Calu3 (cell line): ENCODE measurements at regions not wholly inside any gene's neighbourhood (a gene's known extent, or its start where the extent isn't known, plus 50 kb on each side); places are given as distances from the start of the nearest gene placed in this dataset.

Experiments used
- BruUV-seq: library from RNA; stranded (reverse); fragments of 400-500 nt; replicated peaks from 2 replicates; lab custom pipeline; 2021; lab: Mats Ljungman, UMichigan
- CTCF ChIA-PET: fragments of 300-600 bp; sonication (Branson Sonifier 250); formaldehyde crosslinking; loops from one replicate; lab custom pipeline; 2022; ENCODE audit warnings: antibody characterized with exemption; lab: Charles Lee
- DNase-seq: peaks from one replicate; pipeline ENCODE4 v3.0.0; 2022
- H3K27ac Mint-ChIP-seq: one replicate; pipeline ENCODE4 v1.8.0; 2022; ENCODE audit warnings: mixed read lengths; ENCODE audit not compliant: unreplicated experiment
- H3K27me3 Mint-ChIP-seq: one replicate; pipeline ENCODE4 v1.8.0; 2022; ENCODE audit warnings: mixed read lengths; ENCODE audit not compliant: unreplicated experiment
- H3K36me3 Mint-ChIP-seq: one replicate; pipeline ENCODE4 v1.8.0; 2022; ENCODE audit warnings: mild to moderate bottlenecking, moderate library complexity, mixed read lengths; ENCODE audit not compliant: insufficient read depth, unreplicated experiment
- H3K4me1 Mint-ChIP-seq: one replicate; pipeline ENCODE4 v1.8.0; 2022; ENCODE audit warnings: mild to moderate bottlenecking, low read depth, mixed read lengths; ENCODE audit not compliant: unreplicated experiment
- H3K4me3 Mint-ChIP-seq: one replicate; pipeline ENCODE4 v1.8.0; 2022; ENCODE audit warnings: mild to moderate bottlenecking, low read depth, moderate library complexity, mixed read lengths; ENCODE audit not compliant: unreplicated experiment
- H3K9me3 Mint-ChIP-seq: one replicate; pipeline ENCODE4 v1.8.0; 2022; ENCODE audit warnings: low read depth, mixed read lengths; ENCODE audit not compliant: unreplicated experiment
- CTCF ChIP-seq: fragments of 200-600 bp; IDR thresholded peaks from one replicate; pipeline ENCODE4 v1.8.0; 2022; ENCODE audit warnings: antibody characterized with exemption; ENCODE audit not compliant: unreplicated experiment
- intact Hi-C: fragments of 100-400 bp; cut with micrococcal nuclease; formaldehyde crosslinking; loops from one replicate; pipeline ENCODE4 v1.10.0; 2022; ENCODE audit not compliant: unreplicated experiment

- peaks cover 14% of the 10 kb centered on the region for H3K4me1 Mint-ChIP-seq
- no peak for DNase-seq
- no peaks in the 10 kb centered on the region for H3K9me3 Mint-ChIP-seq
- CTCF ChIA-PET, result no interaction called here
- H3K27me3 Mint-ChIP-seq, result no peaks in the 10 kb centered on the region
- H3K36me3 Mint-ChIP-seq, result no peaks in the 10 kb centered on the region
- no peak overlapping the region for H3K27ac Mint-ChIP-seq
- H3K4me3 Mint-ChIP-seq, result no peak overlapping the region
- no TSS peak for BruUV-seq
- intact Hi-C loops, result no loop called here
- TF ChIP-seq CTCF, result no peak
These were observed 334.2 kb downstream of the BMP4 start for GRCh38 chr14:53622447-53622846.

GRCh38 chr14:53621921-53622320 is 334.7 kb downstream of the BMP4 start:
- no peak for TF ChIP-seq CTCF
- Mint-ChIP-seq H3K4me3 (no peak overlapping the region), H3K27me3 (no peaks in the 10 kb centered on the region), H3K27ac (no peak overlapping the region), H3K4me1 (peaks cover 12% of the 10 kb centered on the region), H3K9me3 (no peaks in the 10 kb centered on the region), H3K36me3 (no peaks in the 10 kb centered on the region)
- no peak for DNase-seq
- BruUV-seq, result no TSS peak
- CTCF ChIA-PET, result no interaction called here
- intact Hi-C loops, result no loop called here

- Mint-ChIP-seq H3K4me1 (peaks cover 13% of the 10 kb centered on the region), H3K27me3 (no peaks in the 10 kb centered on the region), H3K4me3 (no peak overlapping the region), H3K36me3 (no peaks in the 10 kb centered on the region), H3K27ac (no peak overlapping the region), H3K9me3 (no peaks in the 10 kb centered on the region)
- no peak for TF ChIP-seq CTCF
- CTCF ChIA-PET, result no interaction called here
- no TSS peak for BruUV-seq
- intact Hi-C loops, result no loop called here
- no peak for DNase-seq
These were observed 335.2 kb downstream of the BMP4 start for GRCh38 chr14:53621433-53621832.

DNA sequence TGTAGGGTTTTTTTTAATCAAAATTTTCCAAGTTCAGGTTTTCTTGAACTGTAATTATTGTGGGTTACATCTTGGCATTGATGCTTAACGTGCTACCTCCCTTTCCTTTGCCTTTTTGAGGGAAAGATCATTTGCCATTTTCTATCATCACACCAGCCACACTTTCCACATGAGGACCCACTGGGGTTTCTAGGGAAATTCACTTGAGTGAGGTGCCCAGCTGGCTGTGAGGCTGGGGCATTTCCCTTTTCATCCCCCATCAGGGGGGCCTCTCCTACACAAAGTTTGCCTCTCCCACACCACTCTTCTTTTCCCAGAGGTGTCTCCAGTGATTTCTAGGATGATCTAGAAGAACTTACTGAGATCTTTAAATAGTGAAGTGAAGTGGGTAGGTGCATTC is 335.7 kb downstream of the BMP4 start:
- CTCF ChIA-PET, result no interaction called here
- no peaks in the 10 kb centered on the region for H3K27me3 Mint-ChIP-seq
- no peaks in the 10 kb centered on the region for H3K9me3 Mint-ChIP-seq
- intact Hi-C loops, result no loop called here
- H3K27ac Mint-ChIP-seq, result no peak overlapping the region
- H3K36me3 Mint-ChIP-seq, result no peaks in the 10 kb centered on the region
- DNase-seq, result no peak
- H3K4me1 Mint-ChIP-seq, result peaks cover 13% of the 10 kb centered on the region
- no peak for TF ChIP-seq CTCF
- BruUV-seq, result no TSS peak
- no peak overlapping the region for H3K4me3 Mint-ChIP-seq
